Adrenal gland (tissue), 9 donors: ENCODE measurements at regions not wholly inside any gene's neighbourhood (a gene's known extent, or its start where the extent isn't known, plus 50 kb on each side); places are given as distances from the start of the nearest gene placed in this dataset.

ENCODE experiments used
- DNase-seq, 7 donors: peaks; one replicate each; pipeline ENCODE4 v3.0.0-alpha.2; 2019 to 2020
- H3K27ac ChIP-seq, 5 donors: fragments of 200-600 bp; sonication (generic) in 4 of 5; 1 replicate in 3 of 5; 2 replicates in 2 of 5; pipeline versions ENCODE4 v1.5.1 to v1.8.0; 2016 to 2020; ENCODE audit warnings: mild to moderate bottlenecking in 1 of 5
- H3K27me3 ChIP-seq: fragments of 200-600 bp; 2 replicates; pipeline ENCODE4 v1.8.0; 2021
- H3K36me3 ChIP-seq, 2 donors: fragments of 200-600 bp; replicated peaks in 1 of 2; 1 replicate in 1 of 2; 2 replicates in 1 of 2; pipeline versions ENCODE4 v1.5.1 to v1.8.0; 2018 to 2022
- H3K4me1 ChIP-seq, 2 donors: fragments of 200-600 bp; replicated peaks in 1 of 2; 1 replicate in 1 of 2; 2 replicates in 1 of 2; pipeline versions ENCODE4 v1.5.1 to v1.8.0; 2018 to 2021
- H3K4me3 ChIP-seq, 4 donors: fragments of 200-600 bp; sonication (generic) in 3 of 4; one replicate each; pipeline ENCODE4 v1.5.1; 2016 to 2018
- H3K9me3 ChIP-seq, 3 donors: fragments of 200-600 bp; sonication (generic) in 1 of 3; replicated peaks in 1 of 3; 1 replicate in 2 of 3; 2 replicates in 1 of 3; pipeline versions ENCODE4 v1.5.1 to v1.8.0; 2016 to 2021
- CTCF ChIP-seq, 6 experiments: fragments of 450-650 bp in 4 of 6; fragments of 200-600 bp in 2 of 6; sonication (generic) in 1 of 6; IDR thresholded peaks; 1 replicate in 5 of 6; 2 replicates in 1 of 6; pipeline versions ENCODE4 v1.5.1 to v1.8.0; 2016 to 2021; ENCODE audit warnings: antibody characterized with exemption in 6 of 6, mild to moderate bottlenecking in 2 of 6, moderate library complexity in 1 of 6
- POLR2A ChIP-seq, 2 donors: fragments of 450-650 bp; IDR thresholded peaks; one replicate each; pipeline ENCODE4 v1.6.1; 2017; ENCODE audit warnings: antibody characterized with exemption in 2 of 2, mild to moderate bottlenecking in 2 of 2, moderate library complexity in 1 of 2
- WGBS, 4 donors: extraction: QIAGEN DNeasy Blood & Tissue Kit in 2 of 4; methylation state at CpG; one replicate each; pipeline versions ENCODE4 v1.1.5 to v1.1.7; 2013 to 2017; 5-methylcytosine and 5-hydroxymethylcytosine counted together
- intact Hi-C, 2 donors: fragments of 100-400 bp; cut with DNase I; formaldehyde crosslinking; loops; one replicate each; pipeline versions ENCODE4 v1.14.1 to v1.15.0; 2022 to 2023
- donor health status: healthy with polysubstance abuse.
- donor health status: Bipolar disorder and iron deficiency.
- donor health status: DM: yes; HTN: yes; CAD: no.
- donor health status: DM: no; HTN: no; CAD: no.
- donor health status: DM: no; HTN: no; CAD: no.

- no peak for TF ChIP-seq CTCF (IDR thresholded peaks at IDR 0.05)
- no peak for TF ChIP-seq POLR2A (IDR thresholded peaks at IDR 0.05)
- no peak overlapping the region for H3K27ac ChIP-seq
- H3K36me3 ChIP-seq = no peaks in the 10 kb centered on the region
- H3K9me3 ChIP-seq = no peaks in the 10 kb centered on the region
- H3K27me3 ChIP-seq = no peaks in the 10 kb centered on the region
- WGBS, 4 donors = 78 to 89% (median 84%) methylated on average over 5 of the region's 5 CpGs
- H3K4me1 ChIP-seq = no peaks in the 10 kb centered on the region
- no peak overlapping the region for H3K4me3 ChIP-seq
- DNase-seq = no peak
- intact Hi-C loops = no loop called here
These were observed 502.6 kb upstream of the NMUR2 start for GRCh38 chr5:152907488-152908245.

- H3K27me3 ChIP-seq = no peaks in the 10 kb centered on the region
- H3K4me1 ChIP-seq = no peaks in the 10 kb centered on the region
- no peak for TF ChIP-seq CTCF (IDR thresholded peaks at IDR 0.05)
- TF ChIP-seq POLR2A (IDR thresholded peaks at IDR 0.05) = no peak
- no peaks in the 10 kb centered on the region for H3K36me3 ChIP-seq
- DNase-seq = no peak
- no peak overlapping the region for H3K27ac ChIP-seq
- H3K9me3 ChIP-seq = no peaks in the 10 kb centered on the region
- WGBS, 4 donors = 59 to 69% (median 66%) methylated on average over 4 of the region's 4 CpGs
- intact Hi-C loops = no loop called here
- H3K4me3 ChIP-seq = no peak overlapping the region
These were observed 507.8 kb upstream of the NMUR2 start for GRCh38 chr5:152912924-152913323.

GRCh38 chr5:152932621-152933020 is 527.5 kb upstream of the NMUR2 start:
- Histone ChIP-seq H3K27ac (no peak overlapping the region), H3K4me3 (no peak overlapping the region), H3K9me3 (no peaks in the 10 kb centered on the region), H3K36me3 (no peaks in the 10 kb centered on the region), H3K27me3 (no peaks in the 10 kb centered on the region), H3K4me1 (no peaks in the 10 kb centered on the region)
- TF ChIP-seq POLR2A (IDR thresholded peaks at IDR 0.05) (no peak), CTCF (IDR thresholded peaks at IDR 0.05) (no peak)
- no peak for DNase-seq
- intact Hi-C loops = no loop called here

- no peak overlapping the region for H3K27ac ChIP-seq
- DNase-seq = no peak
- no peaks in the 10 kb centered on the region for H3K36me3 ChIP-seq
- WGBS, 4 donors = 55 to 83% (median 64%) methylated on average over 2 of the region's 2 CpGs
- H3K4me3 ChIP-seq = no peak overlapping the region
- intact Hi-C loops = no loop called here
- H3K9me3 ChIP-seq = no peaks in the 10 kb centered on the region
- H3K27me3 ChIP-seq = no peaks in the 10 kb centered on the region
- H3K4me1 ChIP-seq = no peaks in the 10 kb centered on the region
- TF ChIP-seq POLR2A (IDR thresholded peaks at IDR 0.05) (no peak), CTCF (IDR thresholded peaks at IDR 0.05) (no peak)
These were observed 528.0 kb upstream of the NMUR2 start for GRCh38 chr5:152933056-152933455.
